Tibial nerve (tissue), 4 donors: ENCODE measurements at regions not wholly inside any gene's neighbourhood (a gene's known extent, or its start where the extent isn't known, plus 50 kb on each side); places are given as distances from the start of the nearest gene placed in this dataset.
"Not testable (repeated sequence)": the region's sequence is repeated elsewhere in the genome, so short reads cannot be mapped to it uniquely, and the experiment has no call there.

Experiments used
- DNase-seq, 2 donors: peaks; one replicate each; pipeline ENCODE4 v3.0.0-alpha.2; 2019; ENCODE audit warnings: low spot score in 2 of 2
- H3K27ac ChIP-seq, 4 donors: fragments of 200-600 bp; sonication (generic) in 3 of 4; one replicate each; pipeline ENCODE4 v1.5.1; 2017 to 2019; ENCODE audit warnings: mild to moderate bottlenecking in 1 of 4
- H3K27me3 ChIP-seq, 2 donors: fragments of 200-600 bp; sonication (generic) in 1 of 2; one replicate each; pipeline versions ENCODE4 v1.5.1 to v1.6.0; 2017 to 2019
- H3K36me3 ChIP-seq, 3 donors: fragments of 200-600 bp; sonication (generic); one replicate each; pipeline ENCODE4 v1.5.1; 2018 to 2019
- H3K4me1 ChIP-seq, 4 donors: fragments of 200-600 bp; sonication (generic) in 3 of 4; one replicate each; pipeline ENCODE4 v1.5.1; 2017 to 2019
- H3K4me3 ChIP-seq, 4 donors: fragments of 200-600 bp; sonication (generic) in 3 of 4; one replicate each; pipeline ENCODE4 v1.5.1; 2017 to 2019; ENCODE audit warnings: mild to moderate bottlenecking in 1 of 4, moderate library complexity in 1 of 4
- H3K9me3 ChIP-seq, 4 donors: fragments of 200-600 bp; sonication (generic) in 3 of 4; one replicate each; pipeline ENCODE4 v1.5.1; 2017 to 2019
- EP300 ChIP-seq, 2 donors: sonication (generic); formaldehyde crosslinking; IDR thresholded peaks; one replicate each; pipeline ENCODE4 v1.6.1; 2017; ENCODE audit warnings: antibody characterized with exemption in 2 of 2, mild to moderate bottlenecking in 1 of 2
- POLR2A ChIP-seq, 2 donors: fragments of 450-650 bp; IDR thresholded peaks; one replicate each; pipeline ENCODE4 v1.6.1; 2017; ENCODE audit warnings: antibody characterized with exemption in 2 of 2, mild to moderate bottlenecking in 2 of 2, moderate library complexity in 2 of 2
- WGBS, 2 donors: methylation state at CpG; one replicate each; pipeline ENCODE4 v1.1.5; 2018; 5-methylcytosine and 5-hydroxymethylcytosine counted together
- TF ChIP-seq, protein P1 (sequence below), 5 experiments: fragments of 200-600 bp in 3 of 5; fragments of 450-650 bp in 2 of 5; sonication (generic) in 3 of 5; IDR thresholded peaks; one replicate each; pipeline ENCODE4 v1.5.1; 2016 to 2019; ENCODE audit warnings: antibody characterized with exemption in 5 of 5, mild to moderate bottlenecking in 3 of 5, moderate library complexity in 2 of 5

DNA sequence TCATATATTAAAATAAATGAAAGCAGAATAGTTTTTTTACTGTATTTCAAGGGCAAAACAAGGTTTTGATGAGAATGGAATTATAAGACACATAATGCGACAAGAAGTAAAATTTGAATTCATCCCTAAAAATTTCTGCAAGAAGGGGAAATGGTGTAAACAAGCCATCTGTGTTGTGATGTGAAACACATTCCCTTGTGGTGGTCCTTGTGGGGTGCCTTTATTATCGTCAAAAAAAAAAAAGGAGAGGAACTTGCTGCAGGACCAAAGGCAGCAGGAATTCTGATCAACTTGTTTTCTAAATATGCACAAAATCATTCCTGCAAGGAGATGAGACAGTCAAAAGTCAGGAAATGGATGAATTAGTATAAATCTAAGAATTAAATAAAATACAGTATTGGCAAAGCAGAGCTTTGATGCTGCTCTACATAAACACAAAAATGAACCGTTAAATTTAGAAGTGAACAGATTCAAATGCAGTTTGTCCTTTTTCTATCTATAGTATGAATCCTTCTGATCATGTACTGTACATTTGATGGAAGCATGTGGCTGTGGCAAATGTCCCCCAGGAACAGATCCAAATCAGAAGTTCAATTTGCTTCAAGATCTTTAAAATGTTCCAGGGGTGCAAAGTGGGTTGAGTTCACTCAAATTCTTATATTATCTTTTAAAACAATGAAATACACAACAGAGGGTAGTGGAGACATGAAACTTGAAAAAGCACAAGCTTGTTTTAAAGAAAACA, 818.8 kb downstream of the PLCL1 start:
- DNase-seq = no peak
- WGBS, 2 donors = 81 to 84% methylated on average over 3 of the region's 3 CpGs
- Histone ChIP-seq H3K36me3 (no peaks in the 10 kb centered on the region), H3K4me3 (no peak overlapping the region), H3K4me1 (no peaks in the 10 kb centered on the region), H3K27ac (no peak overlapping the region), H3K9me3 (no peaks in the 10 kb centered on the region), H3K27me3 (no peaks in the 10 kb centered on the region)
- TF ChIP-seq, protein P1, sequence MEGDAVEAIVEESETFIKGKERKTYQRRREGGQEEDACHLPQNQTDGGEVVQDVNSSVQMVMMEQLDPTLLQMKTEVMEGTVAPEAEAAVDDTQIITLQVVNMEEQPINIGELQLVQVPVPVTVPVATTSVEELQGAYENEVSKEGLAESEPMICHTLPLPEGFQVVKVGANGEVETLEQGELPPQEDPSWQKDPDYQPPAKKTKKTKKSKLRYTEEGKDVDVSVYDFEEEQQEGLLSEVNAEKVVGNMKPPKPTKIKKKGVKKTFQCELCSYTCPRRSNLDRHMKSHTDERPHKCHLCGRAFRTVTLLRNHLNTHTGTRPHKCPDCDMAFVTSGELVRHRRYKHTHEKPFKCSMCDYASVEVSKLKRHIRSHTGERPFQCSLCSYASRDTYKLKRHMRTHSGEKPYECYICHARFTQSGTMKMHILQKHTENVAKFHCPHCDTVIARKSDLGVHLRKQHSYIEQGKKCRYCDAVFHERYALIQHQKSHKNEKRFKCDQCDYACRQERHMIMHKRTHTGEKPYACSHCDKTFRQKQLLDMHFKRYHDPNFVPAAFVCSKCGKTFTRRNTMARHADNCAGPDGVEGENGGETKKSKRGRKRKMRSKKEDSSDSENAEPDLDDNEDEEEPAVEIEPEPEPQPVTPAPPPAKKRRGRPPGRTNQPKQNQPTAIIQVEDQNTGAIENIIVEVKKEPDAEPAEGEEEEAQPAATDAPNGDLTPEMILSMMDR (IDR thresholded peaks at IDR 0.05) = no peak
- TF ChIP-seq POLR2A (IDR thresholded peaks at IDR 0.05) = no peak
- no peak for TF ChIP-seq EP300 (IDR thresholded peaks at IDR 0.05)

DNA sequence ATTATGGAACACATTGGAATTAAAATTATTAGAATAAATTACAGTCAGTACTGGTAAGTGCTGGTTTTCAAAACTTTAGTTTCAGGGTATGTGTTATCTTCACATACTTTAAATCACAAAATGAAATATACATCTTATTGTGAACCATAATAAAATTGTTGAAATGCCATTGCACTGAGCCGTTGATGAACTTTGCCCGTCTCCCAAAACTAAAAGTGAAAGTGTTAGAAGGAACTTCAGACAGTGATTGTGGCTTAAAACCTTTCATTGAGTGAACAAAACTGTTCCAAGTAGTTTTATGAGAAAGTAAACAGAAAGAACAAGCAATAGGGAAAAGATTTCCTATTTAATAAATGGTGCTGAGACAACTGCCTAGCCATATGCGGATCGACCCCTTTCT, 811.6 kb downstream of the PLCL1 start:
- no peak for TF ChIP-seq POLR2A (IDR thresholded peaks at IDR 0.05)
- TF ChIP-seq, protein P1 (IDR thresholded peaks at IDR 0.05) = no peak
- no peak for TF ChIP-seq EP300 (IDR thresholded peaks at IDR 0.05)
- DNase-seq = no peak
- Histone ChIP-seq H3K4me3 (no peak overlapping the region), H3K27ac (peak overlapping the region in 1 of 4 donors; percentile 36), H3K4me1 (no peaks in the 10 kb centered on the region), H3K36me3 (no peaks in the 10 kb centered on the region), H3K27me3 (no peaks in the 10 kb centered on the region), H3K9me3 (no peaks in the 10 kb centered on the region)
- 35 to 45% methylated on average over 4 of the region's 4 CpGs for WGBS, 2 donors

DNA sequence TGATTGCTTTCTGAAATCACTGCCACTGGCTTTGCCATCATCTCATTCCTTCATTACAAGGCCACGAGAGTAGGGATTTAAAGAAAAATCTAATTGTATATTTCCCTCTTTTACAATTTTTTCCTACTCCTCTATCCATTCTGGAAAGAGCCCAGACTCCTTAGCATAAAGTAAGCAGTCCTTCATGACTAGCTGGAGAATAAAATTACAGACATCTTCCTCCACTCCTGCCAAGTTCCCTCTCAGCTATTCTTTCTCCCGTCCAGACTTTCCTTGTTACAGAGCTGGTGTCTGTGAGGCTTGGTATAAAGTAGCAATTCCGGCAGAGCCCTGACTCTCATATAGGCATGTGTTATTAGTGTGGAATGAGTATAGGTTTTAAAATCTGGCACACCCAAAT, 806.8 kb downstream of the PLCL1 start:
- 41 to 61% methylated on average over 3 of the region's 3 CpGs for WGBS, 2 donors
- Histone ChIP-seq H3K27me3 (no peaks in the 10 kb centered on the region), H3K4me3 (no peak overlapping the region), H3K9me3 (no peaks in the 10 kb centered on the region), H3K36me3 (no peaks in the 10 kb centered on the region), H3K4me1 (no peaks in the 10 kb centered on the region), H3K27ac (no peak overlapping the region)
- DNase-seq = no peak
- no peak for TF ChIP-seq POLR2A (IDR thresholded peaks at IDR 0.05)
- TF ChIP-seq, protein P1 (IDR thresholded peaks at IDR 0.05) = no peak
- TF ChIP-seq EP300 (IDR thresholded peaks at IDR 0.05) = no peak

DNA sequence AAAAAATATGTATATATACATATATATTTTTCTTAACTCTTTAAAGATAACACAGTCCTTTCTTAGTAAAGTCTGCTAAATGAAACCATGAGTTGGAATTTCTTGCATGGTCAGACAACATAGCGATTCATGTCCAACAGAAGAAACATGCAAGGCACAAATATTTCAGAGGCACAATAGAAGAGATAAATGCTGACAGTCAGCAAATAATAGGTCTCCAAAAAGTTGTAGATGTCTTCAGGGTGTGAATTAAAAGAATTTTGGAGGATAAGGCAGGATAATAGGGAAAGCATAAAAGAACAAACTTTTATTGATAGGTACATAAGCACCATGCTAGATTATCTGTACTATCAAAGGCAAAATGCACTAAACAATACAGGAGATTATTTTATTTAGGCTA, 800.2 kb downstream of the PLCL1 start:
- no peaks in the 10 kb centered on the region for H3K36me3 ChIP-seq
- no peak for DNase-seq
- no peak for TF ChIP-seq EP300 (IDR thresholded peaks at IDR 0.05)
- no peak for TF ChIP-seq POLR2A (IDR thresholded peaks at IDR 0.05)
- TF ChIP-seq, protein P1 (IDR thresholded peaks at IDR 0.05) = no peak
- no peaks in the 10 kb centered on the region for H3K4me1 ChIP-seq
- H3K4me3 ChIP-seq = no peak overlapping the region
- H3K27ac ChIP-seq = no peak overlapping the region
- no peaks in the 10 kb centered on the region for H3K27me3 ChIP-seq
- no peaks in the 10 kb centered on the region for H3K9me3 ChIP-seq
- WGBS, 2 donors = 87 to 89% methylated on average over 1 of the region's 1 CpG

DNA sequence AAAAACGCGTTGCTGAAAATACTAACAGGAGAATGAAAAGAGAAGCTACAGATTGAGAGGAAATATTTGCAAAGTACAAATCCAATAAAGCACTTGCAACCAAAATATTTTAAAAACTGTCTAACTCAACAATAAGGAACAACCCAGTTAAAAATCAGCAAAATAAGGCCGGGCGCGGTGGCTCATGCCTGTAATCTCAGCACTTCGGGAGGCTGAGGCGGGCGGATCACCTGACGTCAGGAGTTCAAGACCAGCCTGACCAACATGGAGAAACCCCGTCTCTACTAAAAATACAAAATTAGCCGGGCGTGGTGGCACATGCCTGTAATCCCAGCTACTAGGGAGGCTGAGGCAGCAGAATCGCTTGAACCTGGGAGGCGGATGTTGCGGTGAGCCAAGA, 798.6 kb downstream of the PLCL1 start:
- 93 to 94% methylated on average over 15 of the region's 15 CpGs for WGBS, 2 donors
- not testable (repeated sequence) for H3K9me3 ChIP-seq, H3K27ac ChIP-seq, H3K4me1 ChIP-seq, H3K36me3 ChIP-seq, H3K27me3 ChIP-seq, DNase-seq, H3K4me3 ChIP-seq

DNA sequence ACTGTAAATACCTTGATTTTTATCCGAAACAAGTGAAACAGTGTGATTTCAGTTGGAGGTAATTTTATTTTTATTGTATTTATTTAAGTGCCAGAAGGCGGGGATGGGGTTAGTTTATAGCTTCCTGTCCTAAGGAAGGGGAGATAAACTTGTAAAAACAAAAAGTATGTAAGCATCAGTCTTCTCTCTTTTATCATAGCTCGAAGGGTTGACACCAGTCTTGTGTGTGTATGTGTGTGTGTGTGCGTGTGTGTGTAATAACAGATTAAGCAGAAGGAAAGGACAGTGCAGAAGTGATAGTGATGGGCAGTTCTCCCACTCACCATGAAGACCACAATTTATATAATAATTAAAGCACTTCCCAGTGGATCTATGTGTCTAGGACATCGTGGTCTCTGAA, 793.3 kb downstream of the PLCL1 start:
- TF ChIP-seq POLR2A (IDR thresholded peaks at IDR 0.05) (no peak), EP300 (IDR thresholded peaks at IDR 0.05) (no peak)
- TF ChIP-seq, protein P1 (IDR thresholded peaks at IDR 0.05) = no peak
- Histone ChIP-seq H3K9me3 (no peaks in the 10 kb centered on the region), H3K36me3 (no peaks in the 10 kb centered on the region), H3K27ac (no peak overlapping the region), H3K4me1 (no peaks in the 10 kb centered on the region), H3K4me3 (no peak overlapping the region), H3K27me3 (no peaks in the 10 kb centered on the region)
- DNase-seq = no peak
- WGBS, 2 donors = 57 to 58% methylated on average over 5 of the region's 5 CpGs
